Esophagus muscularis mucosa (tissue), 4 donors: ENCODE measurements at regions not wholly inside any gene's neighbourhood (a gene's known extent, or its start where the extent isn't known, plus 50 kb on each side); places are given as distances from the start of the nearest gene placed in this dataset.

Experiments
- DNase-seq: peaks from one replicate; pipeline ENCODE4 v3.0.0-alpha.2; 2017; ENCODE audit errors: extremely low spot score
- H3K27ac ChIP-seq, 4 donors: fragments of 200-600 bp; sonication (generic); replicated peaks in 1 of 4; 1 replicate in 3 of 4; 2 replicates in 1 of 4; pipeline ENCODE4 v1.5.1; 2016 to 2019; ENCODE audit warnings: mild to moderate bottlenecking in 1 of 4
- H3K27me3 ChIP-seq, 4 donors: fragments of 200-600 bp; sonication (generic); one replicate each; pipeline versions ENCODE4 v1.5.1 to v1.6.0; 2016 to 2019
- H3K36me3 ChIP-seq, 4 donors: fragments of 200-600 bp; sonication (generic); one replicate each; pipeline ENCODE4 v1.5.1; 2016 to 2019
- H3K4me1 ChIP-seq, 4 donors: fragments of 200-600 bp; sonication (generic); one replicate each; pipeline ENCODE4 v1.5.1; 2016 to 2019
- H3K4me3 ChIP-seq, 4 donors: fragments of 200-600 bp; sonication (generic); 1 replicate in 2 of 4; 2 replicates in 2 of 4; pipeline ENCODE4 v1.5.1; 2016 to 2019; ENCODE audit warnings: mild to moderate bottlenecking in 4 of 4, moderate library complexity in 1 of 4
- H3K9me3 ChIP-seq, 4 donors: fragments of 200-600 bp; sonication (generic); 1 replicate in 3 of 4; 2 replicates in 1 of 4; pipeline ENCODE4 v1.5.1; 2016 to 2019
- CTCF ChIP-seq, 3 experiments: fragments of 200-600 bp in 2 of 3; fragments of 450-650 bp in 1 of 3; sonication (generic) in 2 of 3; IDR thresholded peaks; one replicate each; pipeline ENCODE4 v1.5.1; 2017 to 2019; ENCODE audit warnings: antibody characterized with exemption in 3 of 3, mild to moderate bottlenecking in 2 of 3, moderate library complexity in 1 of 3
- EP300 ChIP-seq: sonication (generic); formaldehyde crosslinking; IDR thresholded peaks from one replicate; pipeline ENCODE4 v1.6.1; 2017; ENCODE audit warnings: antibody characterized with exemption
- POLR2A ChIP-seq: fragments of 450-650 bp; IDR thresholded peaks from one replicate; pipeline ENCODE4 v1.6.1; 2017; ENCODE audit warnings: antibody characterized with exemption, moderate library complexity, mild to moderate bottlenecking, low read depth
- POLR2AphosphoS5 ChIP-seq, 2 donors: sonication (generic); formaldehyde crosslinking; IDR thresholded peaks; one replicate each; pipeline ENCODE4 v1.6.1; 2017; ENCODE audit warnings: antibody characterized with exemption in 2 of 2
- WGBS: methylation state at CpG from one replicate; pipeline ENCODE4 v1.1.5; 2018; 5-methylcytosine and 5-hydroxymethylcytosine counted together
- intact Hi-C: fragments of 100-400 bp; cut with DNase I; formaldehyde crosslinking; loops from one replicate; pipeline ENCODE4 v1.15.1; 2023

- 83% methylated on average over 10 of the region's 10 CpGs for WGBS
- DNase-seq, result no peak
- Histone ChIP-seq H3K4me1 (no peaks in the 10 kb centered on the region), H3K4me3 (no peak overlapping the region), H3K36me3 (no peaks in the 10 kb centered on the region), H3K9me3 (no peaks in the 10 kb centered on the region), H3K27me3 (no peaks in the 10 kb centered on the region), H3K27ac (no peak overlapping the region)
- intact Hi-C loops, result no loop called here
- TF ChIP-seq POLR2AphosphoS5 (IDR thresholded peaks at IDR 0.05), result no peak
- no peak for TF ChIP-seq CTCF (IDR thresholded peaks at IDR 0.05)
- no peak for TF ChIP-seq EP300
- no peak for TF ChIP-seq POLR2A
Observed at GRCh38 chr21:14657241-14658008, 111.3 kb upstream of the SAMSN1 start.

- H3K4me1 ChIP-seq, result no peaks in the 10 kb centered on the region
- H3K27ac ChIP-seq, result no peak overlapping the region
- TF ChIP-seq EP300, result no peak
- no peak for TF ChIP-seq CTCF (IDR thresholded peaks at IDR 0.05)
- TF ChIP-seq POLR2A, result no peak
- TF ChIP-seq POLR2AphosphoS5 (IDR thresholded peaks at IDR 0.05), result no peak
- intact Hi-C loops, result no loop called here
- H3K36me3 ChIP-seq, result no peaks in the 10 kb centered on the region
- H3K4me3 ChIP-seq, result no peak overlapping the region
- peaks cover 0 to 30% (median 17%) of the 10 kb centered on the region in 4 donors for H3K9me3 ChIP-seq
- 84% methylated on average over 1 of the region's 1 CpG for WGBS
- no peaks in the 10 kb centered on the region for H3K27me3 ChIP-seq
- DNase-seq, result no peak
Observed at GRCh38 chr21:14646893-14647292, 100.8 kb upstream of the SAMSN1 start.

- no peak overlapping the region for H3K4me3 ChIP-seq
- intact Hi-C loops, result no loop called here
- no peaks in the 10 kb centered on the region for H3K36me3 ChIP-seq
- no peak for DNase-seq
- peaks cover 0 to 30% (median 17%) of the 10 kb centered on the region in 4 donors for H3K9me3 ChIP-seq
- no peaks in the 10 kb centered on the region for H3K27me3 ChIP-seq
- no peak overlapping the region for H3K27ac ChIP-seq
- 78% methylated on average over 4 of the region's 4 CpGs for WGBS
- no peak for TF ChIP-seq POLR2A
- H3K4me1 ChIP-seq, result no peaks in the 10 kb centered on the region
Observed at GRCh38 chr21:14645702-14646101, 99.6 kb upstream of the SAMSN1 start.

GRCh38 chr21:14632359-14632758, 86.2 kb upstream of the SAMSN1 start:
- Histone ChIP-seq H3K36me3 (no peaks in the 10 kb centered on the region), H3K4me3 (no peak overlapping the region), H3K27me3 (no peaks in the 10 kb centered on the region), H3K9me3 (no peaks in the 10 kb centered on the region), H3K27ac (no peak overlapping the region), H3K4me1 (no peaks in the 10 kb centered on the region)
- intact Hi-C loops, result no loop called here
- TF ChIP-seq POLR2AphosphoS5 (IDR thresholded peaks at IDR 0.05), result no peak
- no peak for TF ChIP-seq EP300
- TF ChIP-seq POLR2A, result no peak
- TF ChIP-seq CTCF (IDR thresholded peaks at IDR 0.05), result no peak
- 84% methylated on average over 1 of the region's 1 CpG for WGBS
- DNase-seq, result no peak

GRCh38 chr21:14630556-14631069, 84.5 kb upstream of the SAMSN1 start:
- intact Hi-C loops, result no loop called here
- Histone ChIP-seq H3K27ac (no peak overlapping the region), H3K9me3 (peaks cover 0 to 3% (median 1%) of the 10 kb centered on the region in 4 donors), H3K27me3 (no peaks in the 10 kb centered on the region), H3K36me3 (no peaks in the 10 kb centered on the region), H3K4me3 (no peak overlapping the region), H3K4me1 (no peaks in the 10 kb centered on the region)
- no peak for DNase-seq
- TF ChIP-seq POLR2A (no peak), CTCF (IDR thresholded peaks at IDR 0.05) (no peak), POLR2AphosphoS5 (IDR thresholded peaks at IDR 0.05) (no peak), EP300 (no peak)
- 54% methylated on average over 2 of the region's 2 CpGs for WGBS
